H9 (cell line): ENCODE measurements at regions not wholly inside any gene's neighbourhood (a gene's known extent, or its start where the extent isn't known, plus 50 kb on each side); places are given as distances from the start of the nearest gene placed in this dataset.

Experiments used
- DNase-seq: peaks from one replicate; pipeline ENCODE4 v3.0.0-alpha.2; 2017
- H2AFZ ChIP-seq: one replicate; pipeline ENCODE4 v1.6.1; 2013; ENCODE audit warnings: mild to moderate bottlenecking, low read length, control low read depth, moderate library complexity
- H2AK5ac ChIP-seq: 2 replicates; pipeline ENCODE4 v1.6.1; 2013; ENCODE audit warnings: low read length, control low read depth, mixed read lengths; ENCODE audit not compliant: insufficient read length
- H2BK120ac ChIP-seq: one replicate; pipeline ENCODE4 v1.6.1; 2013; ENCODE audit warnings: low read depth, mild to moderate bottlenecking, low read length, control low read depth, inconsistent platforms; ENCODE audit not compliant: poor library complexity, severe bottlenecking
- H2BK12ac ChIP-seq: 2 replicates; pipeline ENCODE4 v1.6.1; 2013; ENCODE audit warnings: low read length, control low read depth, mixed read lengths, low read depth; ENCODE audit not compliant: insufficient read length
- H2BK15ac ChIP-seq: 2 replicates; pipeline ENCODE4 v1.6.1; 2013; ENCODE audit warnings: low read depth, low read length, control low read depth
- H2BK20ac ChIP-seq: one replicate; pipeline ENCODE4 v1.6.1; 2013; ENCODE audit warnings: low read depth, mild to moderate bottlenecking, low read length, control low read depth, inconsistent platforms; ENCODE audit not compliant: poor library complexity, severe bottlenecking
- H2BK5ac ChIP-seq: 2 replicates; pipeline ENCODE4 v1.6.1; 2013; ENCODE audit warnings: low read length, control low read depth, mixed read lengths; ENCODE audit not compliant: insufficient read length
- H3K14ac ChIP-seq: 2 replicates; pipeline ENCODE4 v1.6.1; 2013; ENCODE audit warnings: low read length, control low read depth; ENCODE audit not compliant: insufficient read depth
- H3K18ac ChIP-seq: 2 replicates; pipeline ENCODE4 v1.6.1; 2013; ENCODE audit warnings: low read depth, mild to moderate bottlenecking, mixed read lengths, low read length, control low read depth; ENCODE audit not compliant: insufficient read length
- H3K23ac ChIP-seq: 2 replicates; pipeline ENCODE4 v1.6.1; 2013; ENCODE audit warnings: low read length, control low read depth, mixed read lengths, low read depth; ENCODE audit not compliant: insufficient read length
- H3K23me2 ChIP-seq: 2 replicates; pipeline ENCODE4 v1.6.1; 2013; ENCODE audit warnings: low read depth, mild to moderate bottlenecking, mixed read lengths, low read length, control low read depth; ENCODE audit not compliant: insufficient read length, poor library complexity, severe bottlenecking
- H3K27ac ChIP-seq: 2 replicates; pipeline ENCODE4 v1.5.1; 2013; ENCODE audit warnings: low read length, control low read depth, mixed read lengths, low read depth; ENCODE audit not compliant: insufficient read length
- H3K27me3 ChIP-seq: 2 replicates; pipeline ENCODE4 v1.6.1; 2013; ENCODE audit warnings: low read length, control low read depth, inconsistent platforms; ENCODE audit not compliant: insufficient read depth
- H3K4ac ChIP-seq: 2 replicates; pipeline ENCODE4 v1.6.1; 2013; ENCODE audit warnings: low read depth, mild to moderate bottlenecking, control low read depth, inconsistent platforms, low read length, moderate library complexity
- H3K4me1 ChIP-seq: 2 replicates; pipeline ENCODE4 v1.6.1; 2013; ENCODE audit warnings: low read length, control low read depth, inconsistent platforms; ENCODE audit not compliant: insufficient read depth
- H3K4me2 ChIP-seq: 2 replicates; pipeline ENCODE4 v1.6.1; 2013; ENCODE audit warnings: low read length, control low read depth, mixed read lengths; ENCODE audit not compliant: insufficient read length, insufficient read depth
- H3K56ac ChIP-seq: 2 replicates; pipeline ENCODE4 v1.6.1; 2013; ENCODE audit warnings: low read depth, mild to moderate bottlenecking, mixed read lengths, low read length, control low read depth; ENCODE audit not compliant: insufficient read length
- H3K79me1 ChIP-seq: 2 replicates; pipeline ENCODE4 v1.6.1; 2013; ENCODE audit warnings: low read depth, mild to moderate bottlenecking, moderate library complexity, low read length, control low read depth, inconsistent platforms; ENCODE audit not compliant: insufficient read depth, poor library complexity, severe bottlenecking
- H3K79me2 ChIP-seq: 2 replicates; pipeline ENCODE4 v1.6.1; 2013; ENCODE audit warnings: low read length, control low read depth, inconsistent platforms; ENCODE audit not compliant: insufficient read depth
- H3K9ac ChIP-seq: 2 replicates; pipeline ENCODE4 v1.6.1; 2013; ENCODE audit warnings: low read length, control low read depth, mixed read lengths; ENCODE audit not compliant: insufficient read length; ENCODE audit errors: extremely low read depth
- H3K9me3 ChIP-seq: one replicate; pipeline ENCODE4 v1.6.1; 2013; ENCODE audit warnings: low read depth, low read length, inconsistent platforms; ENCODE audit not compliant: control insufficient read depth
- H3T11ph ChIP-seq: one replicate; pipeline ENCODE4 v1.6.1; 2013; ENCODE audit warnings: mild to moderate bottlenecking, low read length, control low read depth, inconsistent platforms
- H4K20me1 ChIP-seq: one replicate; pipeline ENCODE4 v1.6.1; 2013; ENCODE audit not compliant: control insufficient read depth, insufficient read length, insufficient read depth
- H4K5ac ChIP-seq: 2 replicates; pipeline ENCODE4 v1.6.1; 2013; ENCODE audit warnings: low read depth, mild to moderate bottlenecking, mixed read lengths, low read length, control low read depth; ENCODE audit not compliant: insufficient read length
- H4K8ac ChIP-seq: replicated peaks from 2 replicates; pipeline ENCODE4 v1.6.1; 2013; ENCODE audit warnings: low read length, control low read depth, mixed read lengths, low read depth; ENCODE audit not compliant: insufficient read length
- H4K91ac ChIP-seq: 2 replicates; pipeline ENCODE4 v1.6.1; 2013; ENCODE audit warnings: low read depth, mild to moderate bottlenecking, moderate library complexity, mixed read lengths, low read length, control low read depth; ENCODE audit not compliant: insufficient read length
- H3K27ac Mint-ChIP-seq, 3 experiments: 2 replicates in 2 of 3; 3 replicates in 1 of 3; pipeline ENCODE4 v1.8.0; 2020 to 2021; ENCODE audit warnings: mixed read lengths in 3 of 3, mild to moderate bottlenecking in 1 of 3, moderate library complexity in 1 of 3
- H3K27me3 Mint-ChIP-seq: 2 replicates; pipeline ENCODE4 v1.8.0; 2021; ENCODE audit warnings: low read depth, mild to moderate bottlenecking, moderate library complexity, mixed read lengths
- H3K36me3 Mint-ChIP-seq, 3 experiments: 2 replicates in 2 of 3; 3 replicates in 1 of 3; pipeline ENCODE4 v1.8.0; 2020 to 2021; ENCODE audit warnings: low read depth in 3 of 3, mixed read lengths in 3 of 3; ENCODE audit not compliant: insufficient read depth in 1 of 3
- H3K4me1 Mint-ChIP-seq, 2 experiments: 2 replicates each; pipeline ENCODE4 v1.8.0; 2020; ENCODE audit warnings: mixed read lengths in 2 of 2
- H3K4me3 Mint-ChIP-seq, 2 experiments: 2 replicates in 1 of 2; 3 replicates in 1 of 2; pipeline ENCODE4 v1.8.0; 2020 to 2021; ENCODE audit warnings: mild to moderate bottlenecking in 2 of 2, mixed read lengths in 2 of 2, moderate library complexity in 1 of 2
- H3K9me3 Mint-ChIP-seq, 2 experiments: 2 replicates in 1 of 2; 3 replicates in 1 of 2; pipeline ENCODE4 v1.8.0; 2020; ENCODE audit warnings: mild to moderate bottlenecking in 2 of 2, mixed read lengths in 2 of 2, moderate library complexity in 1 of 2
- CTCF ChIP-seq: fragments of 200-600 bp; sonication (generic); conservative IDR thresholded peaks from 3 replicates; pipeline ENCODE4 v1.8.0; 2021; ENCODE audit warnings: antibody characterized with exemption, mild to moderate bottlenecking
- WGBS: extraction: QIAGEN DNeasy Blood & Tissue Kit; methylation state at CpG from one replicate; pipeline ENCODE4 v1.1.7; 2013; ENCODE audit warnings: missing lambda C conversion rate, low lambda C conversion rate, mixed read lengths; ENCODE audit not compliant: insufficient read length; ENCODE audit errors: extremely low coverage; 5-methylcytosine and 5-hydroxymethylcytosine counted together

DNA sequence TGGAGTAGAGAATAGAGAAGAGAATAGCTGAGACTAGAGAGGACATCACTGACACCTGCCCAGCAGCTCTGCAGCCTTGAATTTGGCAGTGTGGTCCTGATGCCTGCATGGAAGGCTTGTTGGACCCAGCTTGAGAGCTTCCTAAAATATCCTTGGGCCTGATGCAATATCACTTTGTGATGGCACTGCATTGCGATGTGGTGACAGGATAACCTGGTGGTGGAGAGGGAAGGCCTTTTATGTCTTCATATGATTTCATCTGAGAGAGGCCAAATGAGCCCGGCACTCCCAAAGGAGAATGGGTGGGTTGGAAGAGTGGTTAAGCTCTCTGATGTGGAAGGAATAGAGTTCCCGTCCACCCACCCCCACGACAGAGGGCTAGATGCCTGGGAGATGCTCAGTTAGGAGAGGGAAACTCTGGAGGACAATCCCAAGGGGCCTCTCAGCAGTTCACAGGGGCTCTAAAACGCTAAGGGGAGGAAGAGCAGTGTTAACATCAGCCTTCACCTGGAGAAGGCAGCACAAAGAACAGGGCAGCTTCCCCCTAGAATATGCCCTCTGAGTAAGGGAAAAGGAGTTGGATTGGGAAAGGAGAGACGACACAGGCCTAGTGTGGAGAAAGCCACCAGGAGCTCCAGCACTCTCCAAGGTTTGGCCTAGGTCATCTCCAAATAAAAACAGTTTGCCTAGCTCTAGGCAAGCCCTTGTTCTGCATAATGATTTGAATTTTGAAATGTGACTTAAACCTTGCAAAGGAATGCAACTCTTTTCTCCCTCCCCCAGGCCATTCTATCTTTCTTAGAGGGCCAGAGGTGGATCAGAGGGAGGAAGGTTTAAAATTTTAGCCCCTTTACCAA is 99.8 kb upstream of the SSBP2 start:
- Histone ChIP-seq H2AFZ (no peak overlapping the region), H3K9ac (no peak overlapping the region), H3T11ph (no peak overlapping the region)

More for the DNA sequence above, 99.8 kb upstream of the SSBP2 start:
- Mint-ChIP-seq H3K9me3 (no peaks in the 10 kb centered on the region), H3K4me3 (peak overlapping the region; percentile 72 to 89), H3K27me3 (no peaks in the 10 kb centered on the region), H3K4me1 (peaks cover 71 to 73% of the 10 kb centered on the region in 2 experiments), H3K27ac (peak overlapping the region; percentile 98 to 99 (median 99)), H3K36me3 (no peaks in the 10 kb centered on the region)
- Histone ChIP-seq H3K4me1 (peaks cover 15% of the 10 kb centered on the region), H4K8ac (no peak overlapping the region), H3K4ac (no peak overlapping the region), H3K18ac (no peak overlapping the region), H3K79me1 (no peaks in the 10 kb centered on the region), H3K27ac (peak overlapping the region; percentile 70), H2BK12ac (no peak overlapping the region), H3K56ac (no peak overlapping the region), H3K79me2 (no peaks in the 10 kb centered on the region), H2BK5ac (no peak overlapping the region), H2BK15ac (no peak overlapping the region), H3K4me2 (peak overlapping the region; percentile 96), H3K14ac (0 out of 2 replicates have a peak overlapping the region, but pooled peaks have one; percentile 4), H4K20me1 (no peaks in the 10 kb centered on the region), H4K91ac (no peak overlapping the region), H2BK20ac (no peak overlapping the region), H3K23ac (no peak overlapping the region), H3K27me3 (no peaks in the 10 kb centered on the region), H3K23me2 (peaks cover 12% of the 10 kb centered on the region), H4K5ac (no peak overlapping the region), H2BK120ac (no peak overlapping the region), H2AK5ac (no peak overlapping the region), H3K9me3 (no peaks in the 10 kb centered on the region)
- no peak for DNase-seq
- no CpG with 5 or more reads among the region's 6 CpGs for WGBS
- TF ChIP-seq CTCF: no peak
